PC-9 (cell line): ENCODE measurements at regions not wholly inside any gene's neighbourhood (a gene's known extent, or its start where the extent isn't known, plus 50 kb on each side); places are given as distances from the start of the nearest gene placed in this dataset.

ENCODE experiments used
- BruUV-seq: library from RNA; stranded (reverse); fragments of 400-500 nt; replicated peaks from 2 replicates; lab custom pipeline; 2021; lab: Mats Ljungman, UMichigan
- CTCF ChIA-PET: fragments of 300-600 bp; sonication (Branson Sonifier 250); formaldehyde crosslinking; loops from one replicate; lab custom pipeline; 2022; ENCODE audit warnings: antibody characterized with exemption; lab: Charles Lee
- POLR2A ChIA-PET: fragments of 300-600 bp; sonication (Branson Sonifier 250); formaldehyde crosslinking; loops from one replicate; lab custom pipeline; 2022; ENCODE audit warnings: antibody characterized with exemption; ENCODE audit not compliant: unreplicated experiment; lab: Charles Lee
- DNase-seq, 2 experiments: peaks; one replicate each; pipeline versions ENCODE4 v3.0.0 to v3.0.0-alpha.2; 2015 to 2022; ENCODE audit warnings: mixed read lengths in 1 of 2
- H2AFZ ChIP-seq: fragments of 200-600 bp; sonication (generic); 2 replicates; pipeline ENCODE4 v1.8.1; 2017; ENCODE audit warnings: antibody characterized with exemption
- H3F3A ChIP-seq: fragments of 200-600 bp; sonication (generic); 2 replicates; pipeline ENCODE4 v1.8.1; 2017; ENCODE audit warnings: antibody characterized with exemption, mild to moderate bottlenecking, low read depth; ENCODE audit not compliant: insufficient read depth
- H3K27ac ChIP-seq: fragments of 200-600 bp; sonication (generic); 2 replicates; pipeline ENCODE4 v1.6.1; 2016; ENCODE audit warnings: mixed run types
- H3K27me3 ChIP-seq: fragments of 200-600 bp; sonication (generic); 2 replicates; pipeline ENCODE4 v1.6.1; 2016; ENCODE audit warnings: low read depth, mixed run types; ENCODE audit not compliant: insufficient read depth
- H3K36me3 ChIP-seq: fragments of 200-600 bp; sonication (generic); 2 replicates; pipeline ENCODE4 v1.6.1; 2016; ENCODE audit warnings: low read depth, mixed run types
- H3K4me1 ChIP-seq: fragments of 200-600 bp; sonication (generic); replicated peaks from 2 replicates; pipeline ENCODE4 v1.6.1; 2016; ENCODE audit warnings: mixed run types; ENCODE audit not compliant: insufficient read depth
- H3K4me2 ChIP-seq: fragments of 200-600 bp; sonication (generic); 2 replicates; pipeline ENCODE4 v1.6.1; 2017; ENCODE audit warnings: mixed run types
- H3K4me3 ChIP-seq: fragments of 200-600 bp; sonication (generic); 2 replicates; pipeline ENCODE4 v1.6.1; 2016; ENCODE audit warnings: mixed run types
- H3K79me2 ChIP-seq: fragments of 200-600 bp; sonication (generic); 2 replicates; pipeline ENCODE4 v1.6.1; 2017; ENCODE audit warnings: low read depth, mixed run types
- H3K9me2 ChIP-seq: fragments of 200-600 bp; sonication (generic); 2 replicates; pipeline ENCODE4 v1.8.1; 2017; ENCODE audit warnings: mild to moderate bottlenecking; ENCODE audit not compliant: insufficient read depth
- H3K9me3 ChIP-seq: fragments of 200-600 bp; sonication (generic); 2 replicates; pipeline ENCODE4 v1.8.1; 2016; ENCODE audit warnings: low read depth; ENCODE audit not compliant: insufficient read depth
- H4K20me1 ChIP-seq: fragments of 200-600 bp; sonication (generic); 2 replicates; pipeline ENCODE4 v1.8.1; 2017; ENCODE audit not compliant: insufficient read depth
- EZH2 ChIP-seq: fragments of 200-600 bp; sonication (generic); IDR thresholded peaks from 2 replicates; pipeline ENCODE4 v1.8.0; 2017; ENCODE audit warnings: antibody characterized with exemption, low read depth
- intact Hi-C: fragments of 100-400 bp; cut with micrococcal nuclease; formaldehyde crosslinking; loops from one replicate; pipeline ENCODE4 v1.10.0; 2022; ENCODE audit not compliant: unreplicated experiment
- TF ChIP-seq, protein P1 (sequence below): fragments of 200-600 bp; sonication (generic); conservative IDR thresholded peaks from 2 replicates; pipeline ENCODE4 v1.6.1; 2017; ENCODE audit warnings: mixed run types, antibody characterized with exemption, mild to moderate bottlenecking, moderate library complexity

GRCh38 chr4:124060261-124060918, 652.1 kb downstream of the ANKRD50 start:
- TF ChIP-seq EZH2, result no peak
- TF ChIP-seq, protein P1, sequence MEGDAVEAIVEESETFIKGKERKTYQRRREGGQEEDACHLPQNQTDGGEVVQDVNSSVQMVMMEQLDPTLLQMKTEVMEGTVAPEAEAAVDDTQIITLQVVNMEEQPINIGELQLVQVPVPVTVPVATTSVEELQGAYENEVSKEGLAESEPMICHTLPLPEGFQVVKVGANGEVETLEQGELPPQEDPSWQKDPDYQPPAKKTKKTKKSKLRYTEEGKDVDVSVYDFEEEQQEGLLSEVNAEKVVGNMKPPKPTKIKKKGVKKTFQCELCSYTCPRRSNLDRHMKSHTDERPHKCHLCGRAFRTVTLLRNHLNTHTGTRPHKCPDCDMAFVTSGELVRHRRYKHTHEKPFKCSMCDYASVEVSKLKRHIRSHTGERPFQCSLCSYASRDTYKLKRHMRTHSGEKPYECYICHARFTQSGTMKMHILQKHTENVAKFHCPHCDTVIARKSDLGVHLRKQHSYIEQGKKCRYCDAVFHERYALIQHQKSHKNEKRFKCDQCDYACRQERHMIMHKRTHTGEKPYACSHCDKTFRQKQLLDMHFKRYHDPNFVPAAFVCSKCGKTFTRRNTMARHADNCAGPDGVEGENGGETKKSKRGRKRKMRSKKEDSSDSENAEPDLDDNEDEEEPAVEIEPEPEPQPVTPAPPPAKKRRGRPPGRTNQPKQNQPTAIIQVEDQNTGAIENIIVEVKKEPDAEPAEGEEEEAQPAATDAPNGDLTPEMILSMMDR, result no peak
- Histone ChIP-seq H3K4me3 (no peak overlapping the region), H3K27ac (peak overlapping the region; percentile 13; the same call in 1 of the 2 replicates), H3F3A (no peaks in the 10 kb centered on the region), H4K20me1 (no peaks in the 10 kb centered on the region), H3K4me1 (peaks cover 16% of the 10 kb centered on the region), H3K79me2 (no peaks in the 10 kb centered on the region), H3K36me3 (no peaks in the 10 kb centered on the region), H3K27me3 (no peaks in the 10 kb centered on the region), H2AFZ (peak overlapping the region; percentile 37), H3K4me2 (peak overlapping the region; percentile 21), H3K9me3 (no peaks in the 10 kb centered on the region), H3K9me2 (no peaks in the 10 kb centered on the region)
- intact Hi-C loops, result loop anchor here (2.0 kb wide), 1 partner anchor 670 kb away; no protein-coding TSS in a partner anchor
- POLR2A ChIA-PET, result interaction anchor here (0.6 kb wide), 1 partner anchor 42 kb away, joined by 3 read pairs; no protein-coding TSS in a partner anchor
- CTCF ChIA-PET, result no interaction called here
- DNase-seq, result peak; percentile 26 to 42
- BruUV-seq, result no TSS peak

DNA sequence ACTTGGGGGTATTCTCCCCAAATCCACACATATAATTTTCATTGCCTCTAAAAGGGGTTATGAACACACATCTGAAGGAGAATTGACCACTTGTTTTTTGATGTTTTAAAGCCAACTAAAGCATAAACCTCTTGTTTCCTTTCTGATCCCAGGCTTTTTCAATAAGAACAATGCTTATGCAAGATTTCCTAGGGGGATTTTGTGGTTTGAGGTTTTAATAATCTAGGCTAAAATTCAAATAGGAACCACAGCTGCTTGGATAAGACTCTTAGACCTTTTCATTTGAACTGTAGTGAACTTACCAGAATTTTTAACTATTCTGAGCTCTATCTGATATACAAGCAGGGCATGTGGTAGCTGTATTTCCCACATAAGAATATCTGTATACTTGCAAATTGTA, 651.1 kb downstream of the ANKRD50 start:
- CTCF ChIA-PET, result no interaction called here
- Histone ChIP-seq H3F3A (no peaks in the 10 kb centered on the region), H3K27me3 (no peaks in the 10 kb centered on the region), H3K27ac (no peak overlapping the region), H3K4me2 (no peak overlapping the region), H3K36me3 (no peaks in the 10 kb centered on the region), H4K20me1 (no peaks in the 10 kb centered on the region), H3K4me3 (no peak overlapping the region), H3K4me1 (peaks cover 16% of the 10 kb centered on the region), H3K9me2 (no peaks in the 10 kb centered on the region), H3K79me2 (no peaks in the 10 kb centered on the region), H3K9me3 (no peaks in the 10 kb centered on the region), H2AFZ (no peak overlapping the region)
- no TSS peak for BruUV-seq
- no peak for DNase-seq
- POLR2A ChIA-PET, result no interaction called here
- intact Hi-C loops, result loop anchor here (2.0 kb wide), 1 partner anchor 671 kb away; no protein-coding TSS in a partner anchor
- no peak for TF ChIP-seq EZH2
- TF ChIP-seq, protein P1, result no peak

DNA sequence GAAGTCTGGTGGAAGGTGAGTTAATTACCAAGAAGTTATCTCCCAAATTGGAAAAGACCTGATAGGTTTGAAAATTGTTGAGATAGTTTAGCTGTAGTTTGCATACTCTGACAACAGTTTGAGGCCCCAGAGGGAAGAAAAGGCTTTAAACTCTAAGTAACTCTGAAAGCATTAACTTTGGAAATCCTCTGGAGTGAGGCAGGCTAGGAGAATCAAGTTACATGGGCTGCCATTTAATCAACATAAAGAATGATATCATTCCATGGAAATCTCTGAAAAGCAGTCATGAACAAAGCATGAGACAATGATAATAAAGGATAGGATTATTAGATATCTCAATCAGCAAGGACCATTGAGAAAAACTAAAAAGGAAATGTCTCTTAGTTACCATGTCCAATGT, 647.1 kb downstream of the ANKRD50 start:
- Histone ChIP-seq H3K4me1 (peaks cover 12% of the 10 kb centered on the region), H3K79me2 (no peaks in the 10 kb centered on the region), H3F3A (no peaks in the 10 kb centered on the region), H3K27ac (no peak overlapping the region), H3K27me3 (no peaks in the 10 kb centered on the region), H4K20me1 (no peaks in the 10 kb centered on the region), H3K9me2 (no peaks in the 10 kb centered on the region), H3K4me2 (no peak overlapping the region), H2AFZ (no peak overlapping the region; the same call in 1 of the 2 replicates), H3K9me3 (peaks cover 9% of the 10 kb centered on the region; the same call in 1 of the 2 replicates), H3K36me3 (no peaks in the 10 kb centered on the region; the same call in 1 of the 2 replicates), H3K4me3 (no peak overlapping the region)
- ChIA-PET POLR2A (no interaction called here), CTCF (no interaction called here)
- TF ChIP-seq, protein P1, result no peak
- no peak for TF ChIP-seq EZH2
- no TSS peak for BruUV-seq
- intact Hi-C loops, result no loop called here
- no peak for DNase-seq
